ENCODE measurements at regions not wholly inside any gene's neighbourhood (a gene's known extent, or its start where the extent isn't known, plus 50 kb on each side); places are given as distances from the start of the nearest gene placed in this dataset.
A peak's percentile ranks its signal among the peaks of the same experiment; 100 is the strongest.

DNA sequence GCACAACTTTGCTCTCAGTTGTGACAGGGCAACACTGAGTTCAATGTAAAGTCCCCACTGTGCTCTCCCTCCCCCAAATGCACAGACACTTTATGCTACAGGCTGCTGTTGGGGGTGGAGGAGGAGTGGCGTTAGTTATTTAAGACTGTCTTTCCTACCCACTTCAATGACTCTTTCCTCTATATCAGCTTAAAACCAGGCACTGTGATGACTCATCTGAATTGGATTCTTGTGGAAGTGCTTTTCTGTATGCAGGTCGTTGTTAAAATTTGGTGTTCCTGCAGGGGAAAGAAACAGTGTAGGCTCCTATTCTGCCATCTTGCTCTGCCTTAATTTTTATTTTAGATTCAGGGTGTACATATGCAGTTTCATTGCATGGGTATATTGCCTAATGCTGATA lies 1157.2 kb upstream of the ADGRL3 start:
- no peak for DNase-seq

DNA sequence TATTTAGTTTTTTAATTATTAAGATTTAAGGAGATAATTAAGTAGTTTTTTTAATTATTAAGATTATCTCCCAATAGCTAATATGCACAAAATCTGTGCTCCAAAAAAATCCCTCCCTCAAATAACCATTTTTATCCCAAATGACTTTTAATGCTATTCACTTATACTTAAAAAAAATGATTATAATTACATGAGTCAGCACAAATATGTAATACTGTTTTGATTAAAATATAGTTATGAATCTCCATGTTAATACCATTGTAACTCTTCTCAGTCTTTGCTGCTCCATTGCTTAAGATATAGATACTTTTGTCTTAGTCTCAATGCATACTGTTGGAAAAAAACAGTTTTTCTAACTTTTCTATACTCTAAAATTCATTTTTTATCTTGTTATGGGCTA lies 1121.1 kb upstream of the ADGRL3 start:
- no peak for DNase-seq

DNA sequence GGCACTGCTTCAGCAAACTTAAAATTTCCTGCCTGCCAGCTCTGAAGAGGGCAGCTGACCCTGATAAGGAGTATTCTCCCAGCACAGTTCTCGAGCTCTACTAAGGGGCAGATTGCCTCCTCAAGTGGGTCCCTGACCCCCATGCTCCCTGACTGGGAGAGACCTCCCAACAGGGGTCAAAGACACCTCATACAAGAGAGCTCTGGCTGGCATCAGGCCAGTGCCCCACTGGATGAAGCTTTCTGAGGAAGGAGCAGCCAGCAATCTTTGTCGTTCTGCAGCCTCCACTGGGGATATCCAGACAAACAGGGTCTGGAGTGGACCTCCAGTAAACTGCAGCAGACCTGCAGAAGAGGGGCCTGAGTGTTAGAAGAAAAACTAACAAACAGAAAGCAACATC lies 1118.3 kb upstream of the ADGRL3 start:
- no peak for DNase-seq

DNA sequence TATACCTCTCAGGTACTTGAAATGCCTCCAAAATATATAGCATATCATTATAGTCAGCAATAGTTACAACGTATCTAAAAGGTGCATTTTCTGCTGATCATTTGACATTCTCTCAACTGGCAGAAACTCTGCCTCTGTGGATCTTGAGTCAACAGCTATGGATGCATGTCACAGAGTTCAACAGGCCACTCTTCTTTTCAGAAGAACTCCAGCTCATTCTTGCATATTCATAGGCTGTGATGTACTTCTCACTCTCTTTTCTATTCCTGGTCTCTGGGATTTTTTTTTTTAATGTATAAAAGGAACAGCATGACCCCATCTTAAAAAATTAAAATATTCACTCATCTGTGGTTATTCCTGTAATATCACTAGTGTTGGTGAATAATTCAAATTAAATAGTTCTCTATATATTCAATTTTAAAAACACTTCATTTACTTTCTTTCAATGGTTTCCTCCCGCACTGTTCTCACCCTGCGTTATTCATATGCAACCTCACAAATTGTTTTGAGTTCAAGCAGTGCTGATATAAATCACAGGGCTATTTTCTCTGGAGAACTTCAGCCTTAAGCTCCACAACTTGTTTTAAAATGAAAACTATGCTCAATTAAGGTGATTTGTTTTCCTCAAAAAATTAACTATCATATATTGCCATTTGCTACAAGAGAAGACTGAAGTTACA lies 1111.2 kb upstream of the ADGRL3 start:
- DNase-seq = no peak

DNA sequence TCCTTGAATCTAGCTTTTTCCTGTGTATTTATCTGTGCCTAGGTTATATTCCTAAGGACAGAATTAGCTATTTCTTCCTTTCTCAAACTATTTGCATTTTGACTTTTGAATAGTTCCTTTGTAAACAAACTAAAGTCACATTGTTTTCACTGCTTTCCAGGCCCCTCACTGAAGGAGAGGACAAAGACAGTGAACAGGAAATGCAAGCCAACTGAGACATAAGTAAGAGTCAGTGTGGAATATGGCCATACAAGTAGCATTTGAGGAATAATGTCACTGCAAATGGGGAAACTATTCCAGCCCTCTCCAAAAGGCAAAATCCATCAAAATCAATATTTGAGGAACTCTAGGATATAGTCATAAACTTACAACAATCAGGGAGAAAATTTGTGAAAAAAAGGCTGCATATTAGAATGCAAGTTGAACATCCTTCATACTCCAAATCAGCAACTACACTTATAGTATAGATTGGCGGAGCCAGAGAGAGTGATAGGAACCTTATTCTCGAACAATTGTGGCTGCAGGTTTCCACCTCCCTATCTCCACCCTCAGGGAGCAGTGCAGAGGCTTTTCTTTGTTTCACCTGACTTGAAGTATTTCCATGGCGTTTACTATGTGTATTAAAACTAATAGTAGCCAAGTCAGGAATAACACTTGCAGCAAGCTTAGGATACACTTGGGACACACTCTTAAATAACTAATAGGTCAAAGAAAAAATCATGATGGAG lies 1110.4 kb upstream of the ADGRL3 start:
- no peak for DNase-seq

DNA sequence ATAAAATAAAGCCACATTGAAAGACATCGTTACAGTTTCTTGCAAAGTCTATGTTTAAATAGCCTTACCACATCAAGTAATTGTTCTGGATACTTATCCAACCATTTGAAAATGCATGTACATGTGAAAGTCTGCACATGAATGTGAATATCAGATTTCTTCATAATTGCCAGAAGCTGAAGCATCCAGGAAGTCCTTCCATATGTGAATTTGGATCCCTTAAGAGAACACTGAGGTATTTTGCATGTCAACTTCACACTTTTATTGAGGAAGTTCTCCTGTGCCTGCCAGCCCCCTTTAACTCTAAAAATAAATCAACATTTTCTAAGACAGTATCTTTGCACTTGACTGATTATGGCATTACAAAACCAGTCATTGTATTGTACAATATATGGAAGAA lies 1103.5 kb upstream of the ADGRL3 start:
- DNase-seq = no peak

DNA sequence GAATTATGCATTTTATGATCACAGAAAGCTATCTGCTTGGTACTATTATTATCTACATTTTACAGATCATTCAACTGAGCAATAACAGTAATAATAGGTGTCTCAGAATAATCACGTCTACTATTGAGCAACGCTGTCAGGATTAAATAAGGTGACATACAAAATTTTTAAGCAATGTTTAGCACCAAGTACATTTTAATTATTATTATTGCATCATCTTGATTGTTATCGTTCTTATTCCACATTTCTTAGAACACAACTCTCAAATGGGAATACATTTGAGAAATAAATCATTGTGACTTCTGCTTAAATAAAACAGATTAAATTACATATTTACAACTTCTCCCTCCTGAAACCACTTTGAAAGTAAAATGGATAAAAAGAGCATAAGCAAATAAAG lies 1083.5 kb upstream of the ADGRL3 start:
- DNase-seq = no peak

DNA sequence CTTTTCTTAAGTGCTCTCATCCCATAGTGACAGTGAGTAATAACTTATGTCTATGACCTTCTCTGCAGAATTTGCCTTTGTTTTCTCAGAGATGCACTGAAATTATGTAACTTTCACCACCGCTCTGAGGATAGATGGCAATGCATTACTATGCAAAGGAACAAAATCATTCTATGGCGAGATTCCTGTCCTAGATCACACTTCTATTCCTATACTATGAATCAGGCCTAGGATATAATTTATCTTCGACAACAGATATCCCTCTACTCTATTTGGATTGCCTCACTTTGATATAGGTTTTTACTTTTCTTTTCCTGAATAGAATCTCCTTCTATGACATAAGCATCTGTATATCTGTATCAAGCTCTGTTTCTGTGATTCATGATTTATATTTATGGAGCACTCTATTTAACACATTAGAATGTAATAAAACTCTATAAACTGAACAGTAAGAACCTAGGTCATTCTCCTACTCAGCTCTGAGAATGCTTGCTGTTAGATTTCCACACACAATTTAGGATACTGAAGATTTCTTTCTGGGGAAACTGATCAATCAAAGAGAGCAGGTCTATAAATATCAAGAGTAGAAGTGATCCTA lies 1082.3 kb upstream of the ADGRL3 start:
- no peak for DNase-seq

DNA sequence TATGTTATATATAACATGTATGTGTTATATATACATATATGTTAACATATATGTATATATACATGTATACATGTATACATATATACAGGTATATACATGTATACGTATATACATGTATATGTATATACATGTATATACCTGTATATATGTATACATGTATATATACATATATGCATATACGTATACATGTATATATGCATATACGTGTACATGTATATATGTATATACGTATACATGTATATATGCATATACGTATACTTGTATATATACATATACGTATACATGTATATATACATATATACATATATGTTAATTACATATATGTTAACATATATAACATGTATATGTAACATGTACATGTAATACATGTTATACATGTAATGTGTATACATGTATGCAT lies 1077.3 kb upstream of the ADGRL3 start:
- DNase-seq = no peak

DNA sequence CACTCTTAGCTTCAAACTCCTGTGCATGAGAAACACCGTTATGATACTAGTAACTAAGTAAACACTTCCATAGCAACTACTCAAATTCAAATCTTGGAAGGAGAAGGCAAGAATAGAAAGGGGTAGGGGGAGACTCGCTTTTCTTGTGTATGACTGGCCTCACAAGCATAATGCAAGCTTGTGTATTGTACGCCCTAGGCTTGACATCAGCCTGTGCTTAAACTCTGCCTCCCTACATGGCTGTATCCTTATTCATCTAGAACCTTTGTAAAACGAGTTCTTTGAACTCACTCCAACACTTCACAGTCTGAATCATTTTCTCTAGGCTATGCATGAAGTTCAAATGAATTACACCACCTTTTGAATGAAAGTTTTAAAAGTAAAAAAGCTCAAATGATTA lies 1071.2 kb upstream of the ADGRL3 start:
- DNase-seq = no peak

DNA sequence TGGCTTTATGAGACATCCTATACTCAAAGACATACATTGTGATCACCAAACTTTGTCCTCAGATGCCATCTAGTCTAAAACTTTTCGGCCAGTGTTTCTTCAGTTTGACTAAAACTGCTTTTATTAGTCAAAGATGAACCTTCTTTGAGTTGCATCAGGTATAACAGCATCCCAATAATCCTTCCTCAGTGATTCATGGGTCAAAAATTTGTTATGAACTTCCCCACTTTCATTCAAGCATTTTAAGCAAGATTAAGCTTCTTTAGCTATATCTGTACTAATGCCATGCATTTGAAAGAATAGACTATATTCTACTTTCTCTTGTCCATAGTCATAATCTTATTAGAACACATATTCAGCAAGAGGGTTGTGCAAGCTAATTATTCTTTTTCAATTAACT lies 1070.4 kb upstream of the ADGRL3 start:
- DNase-seq = no peak

DNA sequence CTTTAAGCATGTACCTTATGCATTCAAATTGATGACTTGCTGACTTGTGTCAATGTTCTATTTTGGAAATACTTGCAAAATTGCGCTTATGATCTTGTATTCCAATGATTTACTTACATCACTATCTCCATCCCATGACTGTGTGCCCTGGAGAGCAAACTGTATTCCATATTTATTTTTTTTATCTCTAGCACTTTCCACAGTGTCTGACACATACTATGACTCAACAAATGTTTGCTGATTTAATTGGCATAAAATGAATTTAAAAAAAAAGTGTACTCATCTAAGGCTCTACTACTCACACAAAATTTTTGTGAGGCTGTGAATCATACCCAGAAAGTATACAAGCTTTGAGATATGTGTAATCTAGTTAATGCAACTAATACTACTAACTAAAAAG lies 1066.8 kb upstream of the ADGRL3 start:
- DNase-seq = no peak

DNA sequence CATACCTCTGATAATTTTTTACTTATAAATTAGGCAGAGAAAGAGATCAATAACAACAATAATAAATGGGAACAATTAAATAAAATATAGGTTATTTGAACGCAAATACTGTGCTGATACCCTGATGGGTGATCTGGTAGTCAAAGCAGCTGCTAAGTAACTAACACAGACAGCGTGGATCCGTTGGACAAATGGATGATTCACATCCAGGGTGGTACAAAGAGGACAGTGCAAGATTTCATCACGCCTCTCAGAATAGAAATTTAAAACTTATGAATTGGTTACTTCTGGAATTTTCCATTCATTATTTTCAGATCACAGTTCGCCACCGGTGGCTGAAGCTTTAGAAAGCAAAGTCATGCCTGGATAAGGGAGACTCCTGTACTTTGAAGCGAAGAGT lies 1066.0 kb upstream of the ADGRL3 start:
- DNase-seq = no peak

DNA sequence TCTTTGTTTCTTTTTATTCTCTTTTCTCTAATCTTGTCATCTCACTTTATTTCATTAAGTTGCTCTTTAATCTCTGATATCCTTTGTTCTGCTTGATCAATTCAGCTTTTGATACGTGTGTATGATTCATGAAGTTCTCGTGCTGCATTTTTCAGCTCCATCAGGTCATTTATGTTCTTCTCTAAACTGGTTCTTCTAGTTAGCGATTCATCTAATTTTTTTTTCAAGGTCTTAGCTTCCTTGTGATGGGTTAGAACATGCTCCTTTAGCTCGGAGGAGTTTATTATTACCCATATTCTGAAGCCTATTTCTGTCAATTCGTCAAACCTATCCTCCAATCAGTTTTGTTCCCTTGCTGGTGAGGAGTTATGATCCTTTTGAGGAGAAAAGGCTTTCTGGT lies 1045.0 kb upstream of the ADGRL3 start:
- no peak for DNase-seq

DNA sequence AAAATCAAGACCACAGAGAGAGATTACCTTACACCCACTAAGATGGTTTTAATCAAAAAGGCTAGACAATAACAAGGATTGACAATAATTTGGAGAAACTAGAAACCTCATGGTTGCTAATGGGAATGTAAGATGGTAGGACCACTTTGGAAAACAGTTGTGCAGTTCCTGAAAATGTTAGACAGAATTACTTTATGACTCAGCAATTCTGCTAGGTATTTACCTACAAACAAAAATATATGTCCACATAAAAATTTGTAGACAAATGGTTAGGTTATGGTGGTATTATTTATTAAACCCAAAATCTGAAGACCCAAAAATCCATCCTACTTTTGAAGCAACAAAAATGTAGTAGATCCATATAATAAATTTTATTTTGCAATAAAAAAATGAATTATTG lies 1027.0 kb upstream of the ADGRL3 start:
- no peak for DNase-seq

DNA sequence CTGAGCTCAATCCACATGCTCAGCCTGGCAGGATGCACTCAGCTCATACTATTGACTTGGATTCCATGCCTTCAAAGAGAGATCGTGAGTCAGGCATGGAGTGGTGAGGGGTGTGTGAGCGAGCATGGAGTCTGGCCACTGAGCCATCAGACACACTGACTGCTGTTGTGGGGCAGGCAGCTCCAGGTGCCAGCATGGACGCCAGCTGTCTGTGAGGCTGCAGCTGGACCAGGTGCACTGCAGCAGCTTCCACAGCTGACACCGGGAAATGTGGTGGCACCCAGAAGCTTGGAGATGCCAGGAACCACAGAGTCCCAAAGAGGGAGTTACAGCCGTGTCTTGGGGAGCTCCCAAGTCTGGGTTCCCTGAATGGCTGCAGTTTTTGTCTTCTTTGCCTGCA lies 1026.4 kb upstream of the ADGRL3 start:
- DNase-seq = no peak

DNA sequence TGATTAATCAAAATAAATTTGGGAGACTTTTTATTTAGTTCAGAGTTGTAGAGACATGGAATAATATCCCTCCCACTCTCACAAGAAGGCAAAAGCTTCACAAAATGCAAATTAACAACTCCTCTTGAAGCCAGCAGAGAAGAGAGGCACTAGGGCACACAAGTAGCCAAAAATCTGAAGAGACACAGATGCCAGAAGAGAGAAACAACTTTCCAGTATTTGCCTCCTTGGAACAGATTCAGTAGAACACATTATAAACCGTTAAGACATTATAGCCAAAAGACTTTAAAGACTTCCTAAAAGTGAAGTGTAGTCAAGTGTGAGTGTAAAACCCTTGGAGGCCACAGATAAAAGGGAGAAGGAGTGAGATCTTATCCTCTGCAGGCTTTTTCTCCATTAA lies 1024.9 kb upstream of the ADGRL3 start:
- no peak for DNase-seq

DNA sequence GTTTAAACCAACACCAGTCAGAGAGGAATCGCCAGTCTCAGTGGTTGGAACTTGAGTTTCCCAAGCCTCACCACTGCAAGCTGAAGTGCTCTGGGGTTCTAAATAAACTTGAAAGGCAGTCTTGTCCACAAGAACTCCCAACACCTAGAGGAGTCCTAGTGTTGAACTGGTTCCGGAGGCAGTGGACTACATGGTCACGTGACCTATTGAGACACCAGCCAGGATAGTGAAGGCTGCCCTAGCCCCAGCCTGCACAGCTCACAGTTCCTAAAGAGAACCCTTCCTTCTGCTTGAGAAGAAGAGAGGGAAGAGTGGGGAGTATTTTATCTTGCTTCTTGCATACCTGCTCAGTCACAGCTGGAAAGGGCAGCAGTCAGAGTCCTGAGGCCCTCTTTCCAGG lies 1012.7 kb upstream of the ADGRL3 start:
- no peak for DNase-seq

DNA sequence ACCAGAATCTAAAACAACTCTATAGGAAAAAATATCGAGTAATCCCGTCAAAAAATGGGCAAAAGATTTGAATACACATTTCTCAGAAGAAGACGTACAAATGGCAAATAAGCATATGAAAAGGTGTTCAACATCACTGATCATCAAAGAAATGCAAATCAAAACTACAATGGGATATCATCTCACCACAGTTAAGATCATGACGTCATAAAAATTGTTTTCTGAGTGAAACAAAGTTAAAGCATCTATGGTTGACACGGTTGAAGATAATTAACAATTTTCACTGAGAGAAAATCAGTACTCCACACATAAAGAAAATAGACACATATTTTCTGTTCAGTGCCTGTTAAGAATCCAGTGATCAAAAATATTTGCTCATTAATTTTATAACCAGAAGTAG lies 1010.8 kb upstream of the ADGRL3 start:
- no peak for DNase-seq

DNA sequence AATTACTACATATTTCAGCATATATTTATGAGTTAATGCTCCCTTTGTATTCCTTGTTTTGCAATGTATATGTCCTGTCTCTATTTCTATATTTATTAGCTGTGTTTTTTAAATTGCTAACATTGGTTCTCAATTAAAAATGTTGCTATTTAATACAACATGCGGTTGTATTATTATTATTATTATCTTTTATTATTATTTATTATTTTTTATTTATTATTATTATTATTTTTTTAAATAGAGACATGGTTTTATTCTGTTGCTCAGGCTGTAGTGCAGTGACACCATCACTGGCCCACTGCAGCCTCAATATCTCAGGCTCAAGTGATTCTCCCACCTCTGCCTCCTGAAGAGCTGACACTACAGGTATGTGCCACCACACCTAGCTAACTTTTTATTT lies 1005.9 kb upstream of the ADGRL3 start:
- no peak for DNase-seq

DNA sequence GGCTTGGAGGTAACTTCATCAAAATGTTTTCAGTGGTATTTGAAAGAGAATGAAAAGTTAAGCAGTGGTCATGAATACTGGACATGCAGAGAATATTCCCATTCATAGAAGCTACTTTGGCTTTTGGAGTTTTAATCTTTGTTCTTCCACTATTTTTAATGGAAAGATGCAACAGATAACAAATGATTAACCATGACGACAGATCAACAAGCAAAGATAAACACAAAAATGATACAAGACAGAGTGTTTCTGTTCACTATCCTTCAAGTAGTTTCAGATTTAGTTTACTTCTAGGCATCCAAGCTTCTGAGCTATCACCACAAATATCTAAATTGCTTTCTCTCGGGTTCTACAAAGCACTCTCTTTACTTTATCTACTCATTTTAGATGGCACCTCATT lies 1004.9 kb upstream of the ADGRL3 start:
- DNase-seq = no peak

DNA sequence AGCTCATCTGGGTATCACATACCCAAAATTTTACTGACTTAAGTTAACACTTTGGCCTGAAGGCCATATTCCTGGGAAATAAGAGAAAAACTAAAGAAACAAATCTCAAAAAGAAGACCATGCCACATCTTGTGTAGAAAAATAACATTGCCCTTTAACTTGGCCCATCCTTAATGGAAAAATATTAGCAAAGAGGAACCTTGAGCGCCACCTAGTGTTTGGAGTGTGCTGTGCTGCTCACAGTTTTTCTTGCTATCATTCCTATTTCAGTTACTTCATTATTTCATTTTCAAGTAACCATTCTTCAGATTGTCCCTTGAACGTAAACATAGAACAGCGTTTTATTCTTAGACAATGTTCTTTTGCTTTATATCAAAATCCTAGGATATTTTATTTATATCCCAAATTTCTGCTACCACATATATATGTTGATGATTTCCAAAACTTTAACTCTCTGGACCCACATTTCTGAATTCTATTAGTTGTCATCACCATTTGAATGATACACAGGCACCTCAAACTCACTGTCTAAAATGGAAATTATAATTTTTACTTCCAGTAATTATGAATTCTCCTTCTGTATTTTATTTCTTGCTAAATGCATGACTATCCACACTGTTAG lies 999.0 kb upstream of the ADGRL3 start:
- DNase-seq = peak; percentile 90

DNA sequence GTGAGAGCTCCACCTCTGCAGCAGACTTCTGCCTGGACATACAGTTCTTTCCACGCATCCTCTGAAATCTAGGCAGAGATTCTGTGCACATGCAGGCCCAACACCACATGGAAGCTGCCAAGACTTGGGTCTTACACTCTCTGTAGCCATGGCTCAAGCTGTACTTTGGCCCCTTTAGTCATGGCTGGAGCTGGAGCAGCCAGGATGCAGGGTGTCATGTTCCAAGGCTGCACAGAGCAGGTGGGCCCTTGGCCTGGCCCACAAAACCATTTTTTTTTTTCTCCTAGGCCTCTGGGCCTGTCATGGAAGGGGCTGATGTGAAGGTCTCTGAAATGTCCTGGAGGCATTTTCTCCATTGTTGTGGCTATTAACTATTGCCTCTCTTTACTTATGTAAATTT lies 990.5 kb upstream of the ADGRL3 start:
- DNase-seq = no peak

DNA sequence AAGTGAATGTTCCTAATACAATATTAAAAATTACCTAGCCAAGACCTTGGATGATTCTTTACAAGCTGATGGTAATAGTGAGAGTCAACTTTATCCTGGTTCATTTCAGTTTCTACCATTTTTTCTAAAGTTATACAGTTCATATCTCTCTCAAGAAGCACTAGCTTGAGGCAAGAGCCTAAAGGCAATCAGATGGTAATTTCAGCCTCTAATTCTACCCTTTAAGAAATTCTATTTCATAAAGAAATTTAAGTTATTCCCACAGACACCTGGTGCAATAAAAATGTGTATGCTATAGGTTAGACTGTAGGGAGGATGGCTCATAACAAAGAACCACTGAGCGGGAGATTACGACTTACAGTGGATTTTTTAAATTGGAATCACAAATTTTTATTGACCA lies 984.2 kb upstream of the ADGRL3 start:
- no peak for DNase-seq
